Peyer's patch (tissue), 4 donors: ENCODE measurements at regions not wholly inside any gene's neighbourhood (a gene's known extent, or its start where the extent isn't known, plus 50 kb on each side); places are given as distances from the start of the nearest gene placed in this dataset.

ENCODE experiments used
- CTCF ChIP-seq, 6 experiments: fragments of 450-650 bp in 4 of 6; fragments of 200-600 bp in 2 of 6; sonication (generic) in 1 of 6; IDR thresholded peaks; one replicate each; pipeline ENCODE4 v1.5.1; 2017 to 2019; ENCODE audit warnings: antibody characterized with exemption in 6 of 6, mild to moderate bottlenecking in 3 of 6, moderate library complexity in 1 of 6
- POLR2A ChIP-seq, 2 donors: fragments of 450-650 bp; IDR thresholded peaks; one replicate each; pipeline ENCODE4 v1.5.1; 2017; ENCODE audit warnings: antibody characterized with exemption in 2 of 2, mild to moderate bottlenecking in 2 of 2, moderate library complexity in 2 of 2

- no peak for TF ChIP-seq CTCF (IDR thresholded peaks at IDR 0.05)
- no peak for TF ChIP-seq POLR2A (IDR thresholded peaks at IDR 0.05)
Measured at GRCh38 chr5:89710006-89710405, 699.5 kb downstream of the CETN3 start.
